AG08395 (cell line): ENCODE measurements at regions not wholly inside any gene's neighbourhood (a gene's known extent, or its start where the extent isn't known, plus 50 kb on each side); places are given as distances from the start of the nearest gene placed in this dataset.

Experiments
- DNase-seq: peaks from one replicate; pipeline ENCODE4 v3.0.0; 2012; ENCODE audit warnings: mixed read lengths, low spot score

- DNase-seq, result no peak
These were observed 81.1 kb upstream of the GLI2 start for GRCh38 chr2:120654381-120655134.

- no peak for DNase-seq
These were observed 79.3 kb upstream of the GLI2 start for GRCh38 chr2:120656273-120656950.

GRCh38 chr2:120658042-120658769, 77.5 kb upstream of the GLI2 start:
- DNase-seq, result no peak

GRCh38 chr2:120658770-120659158, 76.9 kb upstream of the GLI2 start:
- no peak for DNase-seq

GRCh38 chr2:120659275-120659977, 76.2 kb upstream of the GLI2 start:
- DNase-seq, result no peak

GRCh38 chr2:120660056-120660694, 75.5 kb upstream of the GLI2 start:
- DNase-seq, result no peak

- DNase-seq, result no peak
These were observed 74.8 kb upstream of the GLI2 start for GRCh38 chr2:120660771-120661459.

GRCh38 chr2:120661551-120661950, 74.1 kb upstream of the GLI2 start:
- DNase-seq, result peak; percentile 49

GRCh38 chr2:120662046-120662445, 73.6 kb upstream of the GLI2 start:
- no peak for DNase-seq

- no peak for DNase-seq
These were observed 72.9 kb upstream of the GLI2 start for GRCh38 chr2:120662746-120663145.

- DNase-seq, result no peak
These were observed 69.2 kb upstream of the GLI2 start for GRCh38 chr2:120666433-120666832.

- no peak for DNase-seq
These were observed 67.7 kb upstream of the GLI2 start for GRCh38 chr2:120667981-120668380.

- DNase-seq, result no peak
These were observed 66.3 kb upstream of the GLI2 start for GRCh38 chr2:120669121-120669952.

- no peak for DNase-seq
These were observed 65.7 kb upstream of the GLI2 start for GRCh38 chr2:120669971-120670370.

GRCh38 chr2:120670371-120670770, 65.3 kb upstream of the GLI2 start:
- DNase-seq, result no peak

GRCh38 chr2:120670771-120671480, 64.7 kb upstream of the GLI2 start:
- no peak for DNase-seq

GRCh38 chr2:120672526-120673204, 63.0 kb upstream of the GLI2 start:
- no peak for DNase-seq

- no peak for DNase-seq
These were observed 62.5 kb upstream of the GLI2 start for GRCh38 chr2:120673205-120673550.

- no peak for DNase-seq
These were observed 62.1 kb upstream of the GLI2 start for GRCh38 chr2:120673571-120674061.
